A673 (cell line): ENCODE measurements at regions not wholly inside any gene's neighbourhood (a gene's known extent, or its start where the extent isn't known, plus 50 kb on each side); places are given as distances from the start of the nearest gene placed in this dataset.
"Not testable (repeated sequence)": the region's sequence is repeated elsewhere in the genome, so short reads cannot be mapped to it uniquely, and the experiment has no call there.

Source experiments
- BruUV-seq: library from RNA; stranded (reverse); fragments of 400-500 nt; replicated peaks from 2 replicates; lab custom pipeline; 2021; lab: Mats Ljungman, UMichigan
- CTCF ChIA-PET: fragments of 300-600 bp; sonication (Branson Sonifier 250); formaldehyde crosslinking; loops from one replicate; lab custom pipeline; 2022; ENCODE audit warnings: antibody characterized with exemption; lab: Charles Lee
- POLR2A ChIA-PET: fragments of 300-600 bp; sonication (Branson Sonifier 250); formaldehyde crosslinking; loops from one replicate; lab custom pipeline; 2022; ENCODE audit warnings: antibody characterized with exemption; ENCODE audit not compliant: low non-redundant PET; lab: Charles Lee
- DNase-seq: peaks from one replicate; pipeline ENCODE4 v3.0.0-alpha.2; 2015; ENCODE audit warnings: low spot score
- H3K27ac ChIP-seq: fragments of 200-600 bp; sonication (generic); 2 replicates; pipeline ENCODE4 v1.5.1; 2016; ENCODE audit warnings: mixed run types, low read depth, mild to moderate bottlenecking, mixed read lengths, antibody characterized with exemption, low read length; ENCODE audit not compliant: poor library complexity, severe bottlenecking
- H3K27me3 ChIP-seq: fragments of 200-600 bp; sonication (generic); replicated peaks from 2 replicates; pipeline ENCODE4 v1.6.1; 2017; ENCODE audit warnings: mixed run types, low read depth, mild to moderate bottlenecking, mixed read lengths, antibody characterized with exemption, low read length; ENCODE audit not compliant: insufficient read depth, poor library complexity
- H3K36me3 ChIP-seq: fragments of 200-600 bp; sonication (generic); 2 replicates; pipeline ENCODE4 v1.6.1; 2016; ENCODE audit warnings: mixed run types, mild to moderate bottlenecking, mixed read lengths, antibody characterized with exemption, low read length; ENCODE audit not compliant: insufficient read depth, poor library complexity, severe bottlenecking
- H3K4me1 ChIP-seq: fragments of 200-600 bp; sonication (generic); 2 replicates; pipeline ENCODE4 v1.6.1; 2017; ENCODE audit warnings: mixed run types, mild to moderate bottlenecking, mixed read lengths, antibody characterized with exemption, low read length; ENCODE audit not compliant: insufficient read depth, poor library complexity, severe bottlenecking
- H3K4me3 ChIP-seq: fragments of 200-600 bp; sonication (generic); 2 replicates; pipeline ENCODE4 v1.5.1; 2016; ENCODE audit warnings: low read depth, mixed run types, mild to moderate bottlenecking, mixed read lengths, low read length; ENCODE audit not compliant: poor library complexity, severe bottlenecking
- H3K9me3 ChIP-seq: fragments of 200-600 bp; sonication (generic); 2 replicates; pipeline ENCODE4 v1.6.1; 2016; ENCODE audit warnings: mixed run types, low read depth, mild to moderate bottlenecking, mixed read lengths, antibody characterized with exemption, low read length; ENCODE audit not compliant: poor library complexity, severe bottlenecking
- EZH2 ChIP-seq: fragments of 200-600 bp; sonication (generic); IDR thresholded peaks from 2 replicates; pipeline ENCODE4 v1.6.1; 2017; ENCODE audit warnings: borderline replicate concordance, low read depth, mild to moderate bottlenecking, mixed read lengths, antibody characterized with exemption, low read length; ENCODE audit not compliant: poor library complexity, severe bottlenecking
- intact Hi-C: fragments of 100-400 bp; cut with micrococcal nuclease; formaldehyde crosslinking; loops from one replicate; pipeline ENCODE4 v1.10.0; 2022; ENCODE audit not compliant: unreplicated experiment
- TF ChIP-seq, protein P1 (sequence below): fragments of 300-800, 200-600 bp; sonication (generic); conservative IDR thresholded peaks from 2 replicates; pipeline ENCODE4 v1.5.1; 2017; ENCODE audit warnings: low read depth, mild to moderate bottlenecking, antibody characterized with exemption, low read length, moderate library complexity, mixed read lengths

DNA sequence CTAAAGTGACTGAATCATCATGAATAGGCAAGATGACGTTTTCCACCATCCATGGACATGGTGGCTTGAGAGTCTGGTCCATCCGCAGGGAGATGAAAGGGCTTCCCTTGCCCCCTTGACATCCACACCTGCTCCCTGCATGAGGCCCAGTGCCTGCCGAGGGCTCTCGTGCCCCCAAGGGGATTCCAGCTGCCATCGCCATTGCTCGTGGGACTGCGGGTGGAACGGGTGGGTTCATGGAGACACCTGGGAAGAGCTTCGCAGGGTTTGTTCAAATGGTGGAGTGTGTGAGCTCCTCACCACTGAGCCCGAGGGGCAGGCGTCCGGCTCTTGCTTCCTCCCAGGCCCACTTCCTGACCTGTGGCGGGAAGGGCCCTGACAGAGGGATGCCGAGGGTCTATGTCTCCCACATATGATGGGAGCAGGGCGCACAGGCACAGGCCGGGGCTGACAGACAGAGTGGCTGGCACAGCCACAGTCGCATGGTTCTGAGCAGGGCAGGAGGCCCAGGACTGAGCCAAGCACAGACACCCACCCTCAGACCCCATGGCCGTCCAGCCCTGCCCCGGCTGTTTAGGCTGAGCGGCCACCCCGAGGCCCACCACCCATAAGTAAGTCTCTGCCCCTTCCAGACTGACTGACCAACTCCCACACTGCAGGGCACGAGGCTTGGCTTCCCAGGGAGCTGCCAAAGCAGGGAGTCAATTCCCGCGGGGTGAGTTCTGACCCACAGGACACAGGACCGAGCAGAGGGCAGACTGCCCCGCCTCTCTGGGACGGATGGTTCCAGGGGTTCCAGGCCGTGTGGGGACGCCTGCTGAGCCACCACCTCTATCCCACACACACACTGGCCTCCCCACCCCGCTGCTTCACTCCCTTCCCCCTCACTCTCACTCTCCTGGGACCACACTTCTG, 70.0 kb upstream of the PPP1R26 start:
- CTCF ChIA-PET: no interaction called here
- intact Hi-C loops: loop anchor here (10.0 kb wide), 2 partner anchors 635 to 715 kb away; no protein-coding TSS in a partner anchor

DNA sequence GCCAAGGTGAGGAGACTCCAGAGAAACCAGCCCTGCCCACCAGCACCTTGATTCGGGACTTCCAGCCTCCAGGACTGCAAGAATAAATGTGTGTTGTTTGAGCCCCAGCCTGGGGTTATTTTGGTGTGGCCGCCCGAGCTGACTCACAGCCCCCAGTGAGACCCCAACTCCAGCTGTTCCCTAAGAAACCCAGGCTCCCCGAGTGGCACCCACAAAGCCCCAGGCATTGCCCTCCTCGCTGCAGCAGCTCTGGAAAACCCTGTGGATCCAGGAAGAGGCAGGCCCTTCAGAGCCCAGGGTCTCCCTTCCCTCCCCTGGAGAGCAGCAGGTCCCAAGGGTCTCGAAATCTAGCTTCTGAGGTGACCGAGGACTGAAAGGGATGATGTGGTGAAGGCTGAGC, 69.2 kb upstream of the PPP1R26 start:
- ChIA-PET POLR2A (no interaction called here), CTCF (interaction anchor here (1.0 kb wide), 1 partner anchor 324 kb away, joined by 3 read pairs; no protein-coding TSS in a partner anchor)
- no peak for DNase-seq
- no TSS peak for BruUV-seq
- intact Hi-C loops: loop anchor here (10.0 kb wide), 2 partner anchors 636 to 716 kb away; no protein-coding TSS in a partner anchor
- H3K4me1 ChIP-seq: no peaks in the 10 kb centered on the region
- no peak overlapping the region for H3K27ac ChIP-seq
- no peaks in the 10 kb centered on the region for H3K9me3 ChIP-seq
- H3K4me3 ChIP-seq: no peak overlapping the region
- TF ChIP-seq, protein P1, sequence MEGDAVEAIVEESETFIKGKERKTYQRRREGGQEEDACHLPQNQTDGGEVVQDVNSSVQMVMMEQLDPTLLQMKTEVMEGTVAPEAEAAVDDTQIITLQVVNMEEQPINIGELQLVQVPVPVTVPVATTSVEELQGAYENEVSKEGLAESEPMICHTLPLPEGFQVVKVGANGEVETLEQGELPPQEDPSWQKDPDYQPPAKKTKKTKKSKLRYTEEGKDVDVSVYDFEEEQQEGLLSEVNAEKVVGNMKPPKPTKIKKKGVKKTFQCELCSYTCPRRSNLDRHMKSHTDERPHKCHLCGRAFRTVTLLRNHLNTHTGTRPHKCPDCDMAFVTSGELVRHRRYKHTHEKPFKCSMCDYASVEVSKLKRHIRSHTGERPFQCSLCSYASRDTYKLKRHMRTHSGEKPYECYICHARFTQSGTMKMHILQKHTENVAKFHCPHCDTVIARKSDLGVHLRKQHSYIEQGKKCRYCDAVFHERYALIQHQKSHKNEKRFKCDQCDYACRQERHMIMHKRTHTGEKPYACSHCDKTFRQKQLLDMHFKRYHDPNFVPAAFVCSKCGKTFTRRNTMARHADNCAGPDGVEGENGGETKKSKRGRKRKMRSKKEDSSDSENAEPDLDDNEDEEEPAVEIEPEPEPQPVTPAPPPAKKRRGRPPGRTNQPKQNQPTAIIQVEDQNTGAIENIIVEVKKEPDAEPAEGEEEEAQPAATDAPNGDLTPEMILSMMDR: no peak
- no peak for TF ChIP-seq EZH2
- H3K27me3 ChIP-seq: no peaks in the 10 kb centered on the region
- no peaks in the 10 kb centered on the region for H3K36me3 ChIP-seq

More for the DNA sequence above, 70.0 kb upstream of the PPP1R26 start:
- Histone ChIP-seq H3K27me3 (no peaks in the 10 kb centered on the region), H3K27ac (no peak overlapping the region), H3K4me1 (no peaks in the 10 kb centered on the region), H3K36me3 (no peaks in the 10 kb centered on the region), H3K9me3 (no peaks in the 10 kb centered on the region), H3K4me3 (no peak overlapping the region)
- DNase-seq: no peak
- BruUV-seq: no TSS peak
- TF ChIP-seq EZH2: no peak
- TF ChIP-seq, protein P1: no peak
- POLR2A ChIA-PET: no interaction called here

DNA sequence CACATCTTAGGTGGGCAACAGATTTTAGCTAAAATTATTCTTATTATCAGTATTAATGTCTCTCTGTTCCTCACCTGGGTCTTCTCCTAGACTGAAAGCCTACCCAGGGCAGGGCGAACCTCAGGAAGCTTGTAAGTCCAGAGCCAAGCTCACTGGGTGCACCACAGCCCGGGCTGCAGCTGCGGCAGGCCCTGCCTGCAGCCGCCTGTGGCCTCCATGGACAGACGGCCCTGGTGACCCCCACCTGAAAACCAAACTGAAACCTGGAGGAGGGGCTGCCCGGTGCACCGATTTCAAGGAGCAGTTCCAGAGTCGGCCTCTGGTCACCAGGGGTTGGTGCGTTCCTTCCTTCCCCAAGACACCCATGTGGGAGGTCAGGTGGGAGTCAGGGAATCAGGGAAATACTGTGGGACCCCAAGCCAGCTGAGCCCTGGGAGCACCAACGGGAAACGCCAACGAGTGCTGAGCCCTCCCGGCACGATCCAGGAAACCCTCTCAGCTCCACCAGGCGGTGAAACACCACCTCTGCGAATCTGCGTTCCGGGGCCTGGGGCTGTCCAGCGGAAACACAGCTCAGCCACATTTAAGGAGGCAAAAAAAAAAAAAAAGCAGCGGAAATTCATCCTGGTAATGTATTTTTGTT, 68.6 kb upstream of the PPP1R26 start:
- POLR2A ChIA-PET: no interaction called here
- Histone ChIP-seq H3K36me3 (no peaks in the 10 kb centered on the region), H3K27me3 (no peaks in the 10 kb centered on the region), H3K9me3 (no peaks in the 10 kb centered on the region), H3K27ac (no peak overlapping the region), H3K4me3 (no peak overlapping the region), H3K4me1 (no peaks in the 10 kb centered on the region)
- CTCF ChIA-PET: interaction anchor here (0.7 to 1.0 kb wide), 2 partner anchors 325 to 629 kb away, joined by 3 read pairs; no protein-coding TSS in a partner anchor
- TF ChIP-seq EZH2: no peak
- TF ChIP-seq, protein P1: no peak
- no TSS peak for BruUV-seq
- no peak for DNase-seq
- intact Hi-C loops: loop anchor here (10.0 kb wide), 2 partner anchors 636 to 716 kb away; no protein-coding TSS in a partner anchor

DNA sequence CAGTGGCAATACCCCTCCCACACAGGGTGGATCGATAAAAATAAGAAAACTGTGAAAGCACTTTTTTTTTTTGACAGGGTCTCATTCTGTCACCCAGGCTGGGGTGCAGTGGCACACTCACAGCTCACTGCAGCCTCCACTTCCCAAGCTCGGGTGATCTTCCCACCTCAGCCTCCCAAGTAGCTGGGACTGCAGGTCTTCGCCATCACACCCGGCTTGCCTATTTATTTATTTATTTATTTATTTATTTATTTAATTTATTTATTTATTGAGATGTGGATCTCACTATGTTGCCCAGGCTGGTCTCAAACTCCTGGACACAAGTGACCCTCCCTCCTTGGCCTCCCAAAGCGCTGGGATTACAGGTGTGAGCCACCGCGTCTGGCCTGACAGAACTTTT, 68.0 kb upstream of the PPP1R26 start:
- DNase-seq, H3K27me3 ChIP-seq, H3K4me1 ChIP-seq, POLR2A ChIA-PET, H3K27ac ChIP-seq, BruUV-seq, H3K36me3 ChIP-seq, H3K9me3 ChIP-seq, H3K4me3 ChIP-seq: not testable (repeated sequence)
- CTCF ChIA-PET: interaction anchor here (1.0 kb wide), 1 partner anchor 326 kb away, joined by 3 read pairs; no protein-coding TSS in a partner anchor
- intact Hi-C loops: loop anchor here (1.0 to 10.0 kb wide), 3 partner anchors 325 to 717 kb away; no protein-coding TSS in a partner anchor
